GM08714 (cell line): ENCODE measurements at regions not wholly inside any gene's neighbourhood (a gene's known extent, or its start where the extent isn't known, plus 50 kb on each side); places are given as distances from the start of the nearest gene placed in this dataset.
"Not testable (repeated sequence)": the region's sequence is repeated elsewhere in the genome, so short reads cannot be mapped to it uniquely, and the experiment has no call there.

Source experiments
- H3K4me3 ChIP-seq: fragments of 200-500 bp; sonication (Bioruptor generic); 2 replicates; pipeline ENCODE4 v1.5.1; 2014; ENCODE audit warnings: mild to moderate bottlenecking, low read length, inconsistent platforms
- ZNF274 ChIP-seq: IDR thresholded peaks from 2 replicates; pipeline ENCODE4 v1.6.1; 2012; ENCODE audit warnings: mild to moderate bottlenecking, low read depth, low read length

GRCh38 chr6:73985891-73986290 is 289.9 kb downstream of the CD109 start:
- H3K4me3 ChIP-seq: no peak overlapping the region
- TF ChIP-seq ZNF274: no peak

DNA sequence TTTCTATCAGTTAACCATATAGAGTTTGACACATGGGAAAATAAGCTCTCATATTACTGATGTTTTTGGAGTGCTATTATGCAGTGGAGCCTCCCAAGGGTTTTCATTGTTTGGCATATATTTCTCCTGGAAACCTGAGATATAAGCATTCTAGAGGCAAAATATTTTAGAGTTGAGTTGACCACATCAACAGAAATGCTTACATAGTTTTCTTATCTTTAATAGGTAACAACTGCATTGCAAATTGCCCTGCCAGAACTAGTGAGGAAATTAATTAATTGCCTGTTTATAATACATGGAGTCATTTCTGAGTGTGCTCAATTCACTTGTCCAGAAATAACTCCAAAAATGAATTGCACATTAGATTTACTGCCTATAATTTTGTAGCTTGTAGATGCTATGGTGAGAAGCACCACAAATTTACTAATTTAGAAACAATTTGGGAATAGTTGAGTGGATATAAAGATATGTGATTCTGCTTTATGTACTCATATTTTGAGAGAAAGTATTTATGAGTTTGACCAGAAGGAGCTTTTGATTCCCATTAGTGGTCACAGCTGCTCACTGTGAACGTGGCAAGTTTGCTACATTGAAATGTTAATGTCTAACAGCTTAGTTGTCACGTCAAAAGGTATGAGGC is 288.7 kb downstream of the CD109 start:
- H3K4me3 ChIP-seq: no peak overlapping the region
- no peak for TF ChIP-seq ZNF274

DNA sequence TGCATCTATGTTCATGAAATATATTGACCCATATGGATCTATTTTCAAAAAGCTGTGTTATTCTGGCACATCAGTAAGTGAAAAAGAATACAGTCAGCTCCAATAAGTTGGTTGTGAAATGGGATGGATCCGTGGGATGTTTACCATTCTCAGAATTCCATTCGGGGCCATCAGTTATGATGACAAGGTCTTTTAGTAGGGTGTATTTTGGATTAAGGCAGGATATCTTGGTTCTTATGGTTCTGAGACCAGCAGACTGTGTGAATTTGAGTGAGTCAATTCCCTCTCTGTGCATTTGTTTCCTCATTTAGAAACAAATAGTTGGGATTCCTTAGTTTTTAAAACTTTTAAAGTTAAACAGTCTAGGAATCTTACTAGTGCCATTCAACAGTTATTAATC is 287.4 kb downstream of the CD109 start:
- TF ChIP-seq ZNF274: no peak
- H3K4me3 ChIP-seq: no peak overlapping the region

GRCh38 chr6:73980096-73980495 is 284.1 kb downstream of the CD109 start:
- no peak overlapping the region for H3K4me3 ChIP-seq
- TF ChIP-seq ZNF274: no peak

GRCh38 chr6:73978330-73978729 is 282.3 kb downstream of the CD109 start:
- no peak overlapping the region for H3K4me3 ChIP-seq
- TF ChIP-seq ZNF274: no peak

- H3K4me3 ChIP-seq: not testable (repeated sequence)
Measured at GRCh38 chr6:73972518-73972917, 276.5 kb downstream of the CD109 start.

GRCh38 chr6:73969971-73970970 is 274.3 kb downstream of the CD109 start:
- TF ChIP-seq ZNF274: no peak

GRCh38 chr6:73968221-73968757 is 272.3 kb downstream of the CD109 start:
- TF ChIP-seq ZNF274: no peak

More at GRCh38 chr6:73969971-73970970, 274.3 kb downstream of the CD109 start:
- no peak overlapping the region for H3K4me3 ChIP-seq

GRCh38 chr6:73965539-73966029 is 269.6 kb downstream of the CD109 start:
- no peak overlapping the region for H3K4me3 ChIP-seq
- no peak for TF ChIP-seq ZNF274

More at GRCh38 chr6:73968221-73968757, 272.3 kb downstream of the CD109 start:
- no peak overlapping the region for H3K4me3 ChIP-seq

GRCh38 chr6:73964241-73964854 is 268.3 kb downstream of the CD109 start:
- H3K4me3 ChIP-seq: no peak overlapping the region
- TF ChIP-seq ZNF274: no peak

GRCh38 chr6:73962884-73963283 is 266.9 kb downstream of the CD109 start:
- TF ChIP-seq ZNF274: no peak

GRCh38 chr6:73956305-73956704 is 260.3 kb downstream of the CD109 start:
- no peak overlapping the region for H3K4me3 ChIP-seq
- no peak for TF ChIP-seq ZNF274

More at GRCh38 chr6:73962884-73963283, 266.9 kb downstream of the CD109 start:
- no peak overlapping the region for H3K4me3 ChIP-seq

GRCh38 chr6:73955800-73956199 is 259.8 kb downstream of the CD109 start:
- no peak for TF ChIP-seq ZNF274
- H3K4me3 ChIP-seq: no peak overlapping the region

DNA sequence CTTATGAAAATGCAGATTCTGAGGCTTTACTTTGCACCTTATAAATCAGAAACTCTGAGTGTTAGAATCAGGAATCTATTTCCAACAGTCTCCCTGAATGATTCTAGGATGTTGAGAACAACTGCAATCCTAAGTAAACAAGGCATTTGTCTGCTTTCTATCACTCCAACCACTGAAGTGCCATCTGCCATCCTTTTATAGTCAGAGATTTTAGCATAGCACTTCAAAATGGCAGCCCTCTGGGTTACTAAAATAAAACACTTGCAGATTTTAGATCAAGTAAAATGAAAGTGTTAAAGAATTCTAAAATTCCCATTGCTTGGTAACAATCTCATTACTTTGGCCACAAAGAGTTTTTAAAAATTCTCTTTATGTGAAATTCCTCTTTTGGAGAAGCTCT is 258.9 kb downstream of the CD109 start:
- no peak overlapping the region for H3K4me3 ChIP-seq
- TF ChIP-seq ZNF274: no peak

GRCh38 chr6:73951183-73951582 is 255.2 kb downstream of the CD109 start:
- H3K4me3 ChIP-seq: no peak overlapping the region
- TF ChIP-seq ZNF274: no peak
